ENCODE measurements at regions not wholly inside any gene's neighbourhood (a gene's known extent, or its start where the extent isn't known, plus 50 kb on each side); places are given as distances from the start of the nearest gene placed in this dataset.

DNA sequence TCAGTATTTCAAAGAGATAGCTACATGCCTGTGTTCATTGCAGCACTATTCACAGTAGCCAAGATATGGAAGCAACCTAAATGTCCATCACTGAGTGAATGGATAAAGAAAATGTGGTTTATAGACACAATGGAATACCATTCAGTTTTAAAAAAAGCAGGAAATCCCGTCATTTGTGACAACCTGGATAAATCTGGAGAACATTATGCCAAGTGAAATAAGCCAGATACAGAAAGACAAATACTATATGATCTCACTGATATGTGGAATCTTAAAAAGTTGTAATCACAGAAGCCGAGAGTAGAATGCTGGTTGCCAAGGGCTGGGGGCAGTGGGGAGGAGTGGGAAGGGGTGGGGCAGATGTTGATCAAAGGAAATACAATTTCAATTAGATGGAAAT is 235.8 kb upstream of the IGFBP3 start:
- TF ChIP-seq, protein P1, sequence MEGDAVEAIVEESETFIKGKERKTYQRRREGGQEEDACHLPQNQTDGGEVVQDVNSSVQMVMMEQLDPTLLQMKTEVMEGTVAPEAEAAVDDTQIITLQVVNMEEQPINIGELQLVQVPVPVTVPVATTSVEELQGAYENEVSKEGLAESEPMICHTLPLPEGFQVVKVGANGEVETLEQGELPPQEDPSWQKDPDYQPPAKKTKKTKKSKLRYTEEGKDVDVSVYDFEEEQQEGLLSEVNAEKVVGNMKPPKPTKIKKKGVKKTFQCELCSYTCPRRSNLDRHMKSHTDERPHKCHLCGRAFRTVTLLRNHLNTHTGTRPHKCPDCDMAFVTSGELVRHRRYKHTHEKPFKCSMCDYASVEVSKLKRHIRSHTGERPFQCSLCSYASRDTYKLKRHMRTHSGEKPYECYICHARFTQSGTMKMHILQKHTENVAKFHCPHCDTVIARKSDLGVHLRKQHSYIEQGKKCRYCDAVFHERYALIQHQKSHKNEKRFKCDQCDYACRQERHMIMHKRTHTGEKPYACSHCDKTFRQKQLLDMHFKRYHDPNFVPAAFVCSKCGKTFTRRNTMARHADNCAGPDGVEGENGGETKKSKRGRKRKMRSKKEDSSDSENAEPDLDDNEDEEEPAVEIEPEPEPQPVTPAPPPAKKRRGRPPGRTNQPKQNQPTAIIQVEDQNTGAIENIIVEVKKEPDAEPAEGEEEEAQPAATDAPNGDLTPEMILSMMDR (IDR thresholded peaks at IDR 0.05), result no peak
- TF ChIP-seq EZH2 (IDR thresholded peaks at IDR 0.05; ENCODE audit: borderline replicate concordance, insufficient read depth, low read depth, low read length, poor library complexity, severe bottlenecking), result no peak
